Neural progenitor cell (in vitro differentiated cells): ENCODE measurements at regions not wholly inside any gene's neighbourhood (a gene's known extent, or its start where the extent isn't known, plus 50 kb on each side); places are given as distances from the start of the nearest gene placed in this dataset.

Source experiments
- DNase-seq: peaks from one replicate; pipeline ENCODE4 v3.0.0-alpha.2; 2016; ENCODE audit warnings: low spot score
- H2AFZ ChIP-seq: fragments of 200-600 bp; sonication (generic); replicated peaks from 2 replicates; pipeline ENCODE4 v1.6.1; 2016; ENCODE audit warnings: antibody characterized with exemption
- H3F3A ChIP-seq: fragments of 200-600 bp; sonication (generic); 2 replicates; pipeline ENCODE4 v1.6.1; 2016; ENCODE audit warnings: antibody characterized with exemption, low read depth
- H3K27ac ChIP-seq: fragments of 200-600 bp; sonication (generic); 2 replicates; pipeline ENCODE4 v1.5.1; 2016; ENCODE audit warnings: mild to moderate bottlenecking
- H3K27me3 ChIP-seq: fragments of 200-600 bp; sonication (generic); 2 replicates; pipeline ENCODE4 v1.6.1; 2016; ENCODE audit warnings: mild to moderate bottlenecking, moderate library complexity
- H3K36me3 ChIP-seq: fragments of 200-600 bp; sonication (generic); 2 replicates; pipeline ENCODE4 v1.5.1; 2016
- H3K4me1 ChIP-seq: fragments of 200-600 bp; sonication (generic); 2 replicates; pipeline ENCODE4 v1.6.1; 2016; ENCODE audit warnings: mixed run types
- H3K4me2 ChIP-seq: fragments of 200-600 bp; sonication (generic); 2 replicates; pipeline ENCODE4 v1.6.1; 2016
- H3K4me3 ChIP-seq: fragments of 200-600 bp; sonication (generic); 2 replicates; pipeline ENCODE4 v1.5.1; 2016
- H3K79me2 ChIP-seq: fragments of 200-600 bp; sonication (generic); 2 replicates; pipeline ENCODE4 v1.6.1; 2016; ENCODE audit warnings: low read depth
- H3K9ac ChIP-seq: fragments of 200-600 bp; sonication (generic); 2 replicates; pipeline ENCODE4 v1.6.1; 2016
- H3K9me3 ChIP-seq: fragments of 200-600 bp; sonication (generic); 2 replicates; pipeline ENCODE4 v1.5.1; 2016; ENCODE audit warnings: low read depth
- H4K20me1 ChIP-seq: fragments of 200-600 bp; sonication (generic); 2 replicates; pipeline ENCODE4 v1.6.1; 2016; ENCODE audit warnings: low read depth
- H3K27ac Mint-ChIP-seq: 3 replicates; pipeline ENCODE4 v1.8.0; 2021; ENCODE audit warnings: mixed read lengths
- H3K27me3 Mint-ChIP-seq: 2 replicates; pipeline ENCODE4 v1.8.0; 2022; ENCODE audit warnings: low read depth, mild to moderate bottlenecking, inconsistent platforms, moderate library complexity, mixed read lengths; ENCODE audit not compliant: insufficient read depth
- H3K36me3 Mint-ChIP-seq: 3 replicates; pipeline ENCODE4 v1.8.0; 2021; ENCODE audit warnings: mixed read lengths
- H3K4me1 Mint-ChIP-seq: 3 replicates; pipeline ENCODE4 v1.8.0; 2021; ENCODE audit warnings: mixed read lengths
- H3K4me3 Mint-ChIP-seq: 3 replicates; pipeline ENCODE4 v1.8.0; 2021; ENCODE audit warnings: mild to moderate bottlenecking, moderate library complexity, mixed read lengths
- H3K9me3 Mint-ChIP-seq: 3 replicates; pipeline ENCODE4 v1.8.0; 2020; ENCODE audit warnings: mixed read lengths
- CTCF ChIP-seq: fragments of 200-600 bp; sonication (generic); IDR thresholded peaks from 2 replicates; pipeline ENCODE4 v1.5.1; 2017; ENCODE audit warnings: antibody characterized with exemption, mild to moderate bottlenecking
- EZH2 ChIP-seq: fragments of 200-600 bp; sonication (generic); IDR thresholded peaks from 2 replicates; pipeline ENCODE4 v1.6.1; 2017; ENCODE audit warnings: antibody characterized with exemption, mild to moderate bottlenecking, moderate library complexity
- EZH2phosphoT487 ChIP-seq: fragments of 200-600 bp; sonication (generic); IDR thresholded peaks from 2 replicates; pipeline ENCODE4 v1.6.1; 2017; ENCODE audit warnings: antibody characterized with exemption

- no peaks in the 10 kb centered on the region for H3K4me1 ChIP-seq
- H3K4me3 ChIP-seq: no peak overlapping the region
- H3K9me3 Mint-ChIP-seq: peaks cover 2% of the 10 kb centered on the region
- TF ChIP-seq EZH2: no peak
- TF ChIP-seq CTCF: no peak
- no peak for TF ChIP-seq EZH2phosphoT487
- no peaks in the 10 kb centered on the region for H3K36me3 Mint-ChIP-seq
- no peak overlapping the region for H3K9ac ChIP-seq
- no peaks in the 10 kb centered on the region for H3K79me2 ChIP-seq
- no peaks in the 10 kb centered on the region for H3K27me3 ChIP-seq
- H4K20me1 ChIP-seq: no peaks in the 10 kb centered on the region
- H2AFZ ChIP-seq: no peak overlapping the region
- no peak overlapping the region for H3K4me2 ChIP-seq
- H3K9me3 ChIP-seq: no peaks in the 10 kb centered on the region
- no peaks in the 10 kb centered on the region for H3K27me3 Mint-ChIP-seq
- no peaks in the 10 kb centered on the region for H3K36me3 ChIP-seq
- no peak for DNase-seq
- H3K4me1 Mint-ChIP-seq: no peaks in the 10 kb centered on the region
- no peak overlapping the region for H3K27ac Mint-ChIP-seq
- H3K27ac ChIP-seq: no peak overlapping the region
- H3F3A ChIP-seq: no peaks in the 10 kb centered on the region
- H3K4me3 Mint-ChIP-seq: no peak overlapping the region
These were observed 776.3 kb downstream of the EFNB2 start for GRCh38 chr13:105758918-105759860.

GRCh38 chr13:105740739-105741138, 794.7 kb downstream of the EFNB2 start:
- peaks cover 9% of the 10 kb centered on the region for H3K4me1 Mint-ChIP-seq
- DNase-seq: no peak

DNA sequence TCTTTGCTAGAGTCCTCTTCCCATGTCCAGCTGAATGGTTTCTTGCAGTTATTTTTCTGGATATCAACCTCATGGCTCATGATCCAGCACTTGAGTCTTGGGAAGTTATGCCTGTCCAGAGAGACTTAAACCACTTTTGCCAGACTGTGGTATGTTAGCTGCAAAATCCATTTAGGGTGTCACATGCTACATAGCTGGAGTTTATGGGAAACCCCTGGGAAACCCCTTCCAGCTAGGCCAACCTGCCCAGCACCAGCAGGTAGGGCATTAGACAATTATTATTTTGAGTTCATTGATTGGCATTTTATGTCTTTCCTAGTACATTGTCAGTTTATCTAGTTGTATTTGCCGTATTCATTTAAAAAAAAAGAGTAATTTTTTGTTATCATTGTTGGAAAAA, 797.8 kb downstream of the EFNB2 start:
- Histone ChIP-seq H4K20me1 (no peaks in the 10 kb centered on the region), H3K4me2 (no peak overlapping the region), H3K79me2 (no peaks in the 10 kb centered on the region), H3K27ac (no peak overlapping the region), H3K9me3 (no peaks in the 10 kb centered on the region), H3K27me3 (no peaks in the 10 kb centered on the region), H3F3A (no peaks in the 10 kb centered on the region), H3K4me1 (no peaks in the 10 kb centered on the region), H2AFZ (no peak overlapping the region), H3K36me3 (no peaks in the 10 kb centered on the region), H3K9ac (no peak overlapping the region), H3K4me3 (no peak overlapping the region)
- Mint-ChIP-seq H3K4me3 (no peak overlapping the region), H3K36me3 (no peaks in the 10 kb centered on the region), H3K27ac (no peak overlapping the region), H3K4me1 (peaks cover 9% of the 10 kb centered on the region), H3K27me3 (no peaks in the 10 kb centered on the region), H3K9me3 (no peaks in the 10 kb centered on the region)
- DNase-seq: no peak
- TF ChIP-seq EZH2phosphoT487 (no peak), CTCF (no peak), EZH2 (no peak)

More at GRCh38 chr13:105740739-105741138, 794.7 kb downstream of the EFNB2 start:
- Mint-ChIP-seq H3K36me3 (no peaks in the 10 kb centered on the region), H3K27me3 (no peaks in the 10 kb centered on the region), H3K4me3 (no peak overlapping the region), H3K27ac (no peak overlapping the region), H3K9me3 (no peaks in the 10 kb centered on the region)
- no peak for TF ChIP-seq EZH2
- Histone ChIP-seq H3K36me3 (no peaks in the 10 kb centered on the region), H3K27me3 (no peaks in the 10 kb centered on the region), H4K20me1 (no peaks in the 10 kb centered on the region), H3K9ac (no peak overlapping the region), H3K9me3 (no peaks in the 10 kb centered on the region), H3K79me2 (no peaks in the 10 kb centered on the region), H3K4me3 (no peak overlapping the region), H3K4me2 (no peak overlapping the region), H3K27ac (no peak overlapping the region), H2AFZ (peak overlapping the region; percentile 64), H3K4me1 (no peaks in the 10 kb centered on the region), H3F3A (no peaks in the 10 kb centered on the region)

- no peak overlapping the region for H3K4me3 ChIP-seq
- H3K9me3 ChIP-seq: no peaks in the 10 kb centered on the region
- DNase-seq: no peak
- no peaks in the 10 kb centered on the region for H4K20me1 ChIP-seq
- Mint-ChIP-seq H3K27me3 (peaks cover under 1% of the 10 kb centered on the region), H3K9me3 (no peaks in the 10 kb centered on the region), H3K36me3 (no peaks in the 10 kb centered on the region), H3K4me1 (no peaks in the 10 kb centered on the region), H3K27ac (no peak overlapping the region), H3K4me3 (no peak overlapping the region)
- H3K4me1 ChIP-seq: no peaks in the 10 kb centered on the region
- no peaks in the 10 kb centered on the region for H3F3A ChIP-seq
- no peak overlapping the region for H3K27ac ChIP-seq
- H2AFZ ChIP-seq: no peak overlapping the region
- TF ChIP-seq EZH2: no peak
- TF ChIP-seq EZH2phosphoT487: no peak
- TF ChIP-seq CTCF: no peak
- H3K9ac ChIP-seq: no peak overlapping the region
- no peaks in the 10 kb centered on the region for H3K27me3 ChIP-seq
- H3K79me2 ChIP-seq: no peaks in the 10 kb centered on the region
- H3K36me3 ChIP-seq: no peaks in the 10 kb centered on the region
- no peak overlapping the region for H3K4me2 ChIP-seq
These were observed 800.2 kb downstream of the EFNB2 start for GRCh38 chr13:105735281-105735680.
